ENCODE measurements at regions not wholly inside any gene's neighbourhood (a gene's known extent, or its start where the extent isn't known, plus 50 kb on each side); places are given as distances from the start of the nearest gene placed in this dataset.

- Histone ChIP-seq H3K36me3 (no peaks in the 10 kb centered on the region), H3K4me1 (no peaks in the 10 kb centered on the region), H2AFZ (replicated peaks) (no peak overlapping the region), H3K27me3 (no peaks in the 10 kb centered on the region), H3K27ac (no peak overlapping the region), H3K79me2 (ENCODE audit: low read depth) (no peaks in the 10 kb centered on the region), H3F3A (ENCODE audit: low read depth) (no peaks in the 10 kb centered on the region), H3K4me2 (no peak overlapping the region), H4K20me1 (ENCODE audit: low read depth) (no peaks in the 10 kb centered on the region), H3K4me3 (no peak overlapping the region), H3K9me3 (ENCODE audit: low read depth) (no peaks in the 10 kb centered on the region), H3K9ac (no peak overlapping the region)
- H3K4me1 Mint-ChIP-seq: peaks cover 14% of the 10 kb centered on the region
- H3K9me3 Mint-ChIP-seq: no peaks in the 10 kb centered on the region
- DNase-seq (ENCODE audit: low spot score): no peak
- no peak overlapping the region for H3K27ac Mint-ChIP-seq
- H3K27me3 Mint-ChIP-seq (ENCODE audit: insufficient read depth, low read depth): peaks cover 2% of the 10 kb centered on the region
- no peaks in the 10 kb centered on the region for H3K36me3 Mint-ChIP-seq
- H3K4me3 Mint-ChIP-seq: no peak overlapping the region
- TF ChIP-seq EZH2 (IDR thresholded peaks at IDR 0.05): no peak
- TF ChIP-seq EZH2phosphoT487 (IDR thresholded peaks at IDR 0.05): no peak
- TF ChIP-seq, protein P1, sequence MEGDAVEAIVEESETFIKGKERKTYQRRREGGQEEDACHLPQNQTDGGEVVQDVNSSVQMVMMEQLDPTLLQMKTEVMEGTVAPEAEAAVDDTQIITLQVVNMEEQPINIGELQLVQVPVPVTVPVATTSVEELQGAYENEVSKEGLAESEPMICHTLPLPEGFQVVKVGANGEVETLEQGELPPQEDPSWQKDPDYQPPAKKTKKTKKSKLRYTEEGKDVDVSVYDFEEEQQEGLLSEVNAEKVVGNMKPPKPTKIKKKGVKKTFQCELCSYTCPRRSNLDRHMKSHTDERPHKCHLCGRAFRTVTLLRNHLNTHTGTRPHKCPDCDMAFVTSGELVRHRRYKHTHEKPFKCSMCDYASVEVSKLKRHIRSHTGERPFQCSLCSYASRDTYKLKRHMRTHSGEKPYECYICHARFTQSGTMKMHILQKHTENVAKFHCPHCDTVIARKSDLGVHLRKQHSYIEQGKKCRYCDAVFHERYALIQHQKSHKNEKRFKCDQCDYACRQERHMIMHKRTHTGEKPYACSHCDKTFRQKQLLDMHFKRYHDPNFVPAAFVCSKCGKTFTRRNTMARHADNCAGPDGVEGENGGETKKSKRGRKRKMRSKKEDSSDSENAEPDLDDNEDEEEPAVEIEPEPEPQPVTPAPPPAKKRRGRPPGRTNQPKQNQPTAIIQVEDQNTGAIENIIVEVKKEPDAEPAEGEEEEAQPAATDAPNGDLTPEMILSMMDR (IDR thresholded peaks at IDR 0.05): no peak
These were observed 227.6 kb downstream of the ALDH8A1 start for GRCh38 chr6:134722200-134722870.

DNA sequence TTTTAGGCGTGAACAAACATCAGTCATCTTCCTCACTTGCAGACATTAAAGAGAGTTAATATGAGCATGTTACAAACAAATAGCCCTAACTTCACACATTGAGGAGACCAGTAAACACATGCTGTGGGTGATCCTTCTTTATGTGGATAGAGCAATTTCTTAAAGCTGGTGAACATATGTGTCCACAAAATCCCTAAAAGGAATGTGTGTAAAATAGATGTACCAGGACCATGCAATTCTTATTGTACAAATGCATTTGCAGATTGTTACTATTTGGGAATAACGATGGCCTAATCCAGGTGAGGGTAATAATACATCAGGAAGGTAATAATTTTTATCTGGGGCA is 228.9 kb downstream of the ALDH8A1 start:
- no peaks in the 10 kb centered on the region for H3K9me3 ChIP-seq (ENCODE audit: low read depth)
- H3K27ac ChIP-seq: no peak overlapping the region
- H3K27me3 Mint-ChIP-seq (ENCODE audit: insufficient read depth, low read depth): no peaks in the 10 kb centered on the region
- TF ChIP-seq EZH2 (IDR thresholded peaks at IDR 0.05) (no peak), EZH2phosphoT487 (IDR thresholded peaks at IDR 0.05) (no peak)
- TF ChIP-seq, protein P1 (IDR thresholded peaks at IDR 0.05): no peak
- H3K4me2 ChIP-seq: no peak overlapping the region
- H3K27me3 ChIP-seq: no peaks in the 10 kb centered on the region
- no peak overlapping the region for H3K9ac ChIP-seq
- H3K27ac Mint-ChIP-seq: no peak overlapping the region
- H3K4me3 Mint-ChIP-seq: no peak overlapping the region
- H3K36me3 ChIP-seq: no peaks in the 10 kb centered on the region
- no peak for DNase-seq (ENCODE audit: low spot score)
- H3K79me2 ChIP-seq (ENCODE audit: low read depth): no peaks in the 10 kb centered on the region
- no peaks in the 10 kb centered on the region for H3F3A ChIP-seq (ENCODE audit: low read depth)
- H4K20me1 ChIP-seq (ENCODE audit: low read depth): no peaks in the 10 kb centered on the region
- no peak overlapping the region for H3K4me3 ChIP-seq
- peaks cover 14% of the 10 kb centered on the region for H3K4me1 Mint-ChIP-seq
- no peak overlapping the region for H2AFZ ChIP-seq (replicated peaks)
- H3K4me1 ChIP-seq: no peaks in the 10 kb centered on the region
- no peaks in the 10 kb centered on the region for H3K9me3 Mint-ChIP-seq
- no peaks in the 10 kb centered on the region for H3K36me3 Mint-ChIP-seq

- no peaks in the 10 kb centered on the region for H3K9me3 ChIP-seq (ENCODE audit: low read depth)
- Mint-ChIP-seq H3K4me1 (peaks cover 14% of the 10 kb centered on the region), H3K27ac (peak overlapping the region; percentile 16), H3K9me3 (no peaks in the 10 kb centered on the region), H3K27me3 (ENCODE audit: insufficient read depth, low read depth) (no peaks in the 10 kb centered on the region), H3K4me3 (no peak overlapping the region), H3K36me3 (no peaks in the 10 kb centered on the region)
- no peaks in the 10 kb centered on the region for H3K36me3 ChIP-seq
- TF ChIP-seq EZH2phosphoT487 (IDR thresholded peaks at IDR 0.05) (no peak), EZH2 (IDR thresholded peaks at IDR 0.05) (no peak)
- TF ChIP-seq, protein P1 (IDR thresholded peaks at IDR 0.05): no peak
- no peak overlapping the region for H3K27ac ChIP-seq
- H3K4me3 ChIP-seq: no peak overlapping the region
- H3K9ac ChIP-seq: no peak overlapping the region
- no peaks in the 10 kb centered on the region for H3F3A ChIP-seq (ENCODE audit: low read depth)
- no peak overlapping the region for H2AFZ ChIP-seq (replicated peaks)
- H4K20me1 ChIP-seq (ENCODE audit: low read depth): no peaks in the 10 kb centered on the region
- H3K79me2 ChIP-seq (ENCODE audit: low read depth): no peaks in the 10 kb centered on the region
- H3K4me1 ChIP-seq: no peaks in the 10 kb centered on the region
- no peaks in the 10 kb centered on the region for H3K27me3 ChIP-seq
- no peak for DNase-seq (ENCODE audit: low spot score)
- no peak overlapping the region for H3K4me2 ChIP-seq
These were observed 229.4 kb downstream of the ALDH8A1 start for GRCh38 chr6:134720353-134721059.

Measured in neural progenitor cell (in vitro differentiated cells).